ENCODE measurements at regions not wholly inside any gene's neighbourhood (a gene's known extent, or its start where the extent isn't known, plus 50 kb on each side); places are given as distances from the start of the nearest gene placed in this dataset.
"Not testable (repeated sequence)": the region's sequence is repeated elsewhere in the genome, so short reads cannot be mapped to it uniquely, and the experiment has no call there.

DNA sequence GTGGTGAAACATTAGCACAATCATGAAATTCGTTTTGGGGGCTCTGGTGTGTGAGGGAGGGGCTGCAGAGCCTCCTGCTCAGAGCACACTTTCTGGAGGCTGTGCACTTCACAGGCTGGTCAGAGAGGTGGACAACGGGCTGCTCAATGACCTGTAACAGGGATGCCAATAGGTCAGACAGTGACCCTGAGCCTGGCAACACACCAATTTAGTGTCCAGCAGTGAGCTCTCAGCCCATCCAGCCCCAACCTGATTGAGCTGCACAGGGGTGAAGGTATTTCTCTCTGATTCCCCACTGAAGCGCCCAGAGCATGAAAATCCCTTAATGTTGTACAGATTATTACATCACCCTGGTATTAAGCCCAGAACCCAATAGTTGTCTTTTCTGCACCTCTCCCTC, 191.3 kb upstream of the ZNF32 start:
- DNase-seq: no peak

DNA sequence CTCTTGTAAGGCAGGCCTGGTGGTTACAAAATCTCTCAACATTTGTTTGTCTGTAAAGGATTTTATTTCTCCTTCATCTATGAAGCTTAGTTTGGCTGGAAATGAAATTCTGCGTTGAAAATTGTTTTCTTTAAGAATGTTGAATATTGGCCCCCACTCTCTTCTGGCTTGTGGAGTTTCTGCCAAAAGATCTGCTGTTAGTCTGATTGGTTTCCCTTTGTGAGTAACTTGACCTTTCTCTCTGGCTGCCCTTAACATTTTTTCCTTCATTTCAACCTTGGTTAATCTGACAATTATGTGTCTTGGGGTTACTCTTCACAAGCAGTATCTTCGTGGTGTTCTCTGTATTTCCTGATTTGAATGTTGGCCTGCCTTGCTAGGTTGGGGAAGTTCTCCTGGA, 186.1 kb upstream of the ZNF32 start:
- not testable (repeated sequence) for DNase-seq

DNA sequence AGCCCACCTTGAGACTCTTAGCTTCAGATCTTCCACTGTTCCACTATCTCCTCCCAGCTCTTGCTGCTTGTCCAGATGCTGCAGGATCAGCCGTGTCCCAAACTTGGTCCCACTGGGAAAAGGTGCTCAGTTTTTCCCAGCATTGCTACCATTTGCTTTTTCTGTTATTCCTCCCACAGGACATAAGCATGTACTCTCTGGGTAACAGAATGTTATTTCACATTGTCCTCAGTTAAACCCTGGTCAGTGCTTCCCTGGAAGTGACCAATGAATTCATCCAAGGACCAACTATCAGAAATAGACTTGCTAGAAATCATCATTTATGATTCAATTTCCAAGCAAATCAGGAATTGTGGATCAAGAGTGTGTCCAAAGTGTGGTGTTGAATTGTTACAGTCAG, 179.2 kb upstream of the ZNF32 start:
- DNase-seq: no peak

DNA sequence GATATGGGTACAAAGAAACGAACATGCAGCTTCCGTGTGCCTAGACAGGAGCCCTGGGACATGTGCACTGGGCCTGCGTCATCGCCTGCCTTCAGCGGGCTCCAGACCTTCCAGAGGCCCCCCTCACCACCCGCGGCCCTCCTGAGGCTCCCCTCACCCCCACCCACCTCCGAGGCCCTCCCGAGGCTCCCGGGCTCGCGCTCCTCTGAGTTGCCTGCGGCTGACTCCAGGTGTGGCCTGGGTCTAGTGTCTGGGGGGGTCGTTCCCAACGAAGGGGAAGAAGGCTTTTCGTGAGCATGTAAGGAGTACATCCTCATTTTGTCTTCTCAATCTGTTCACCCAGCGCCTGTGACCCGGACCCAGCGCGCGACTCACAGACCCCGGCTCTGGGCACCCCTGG, 177.3 kb upstream of the ZNF32 start:
- no peak for DNase-seq

DNA sequence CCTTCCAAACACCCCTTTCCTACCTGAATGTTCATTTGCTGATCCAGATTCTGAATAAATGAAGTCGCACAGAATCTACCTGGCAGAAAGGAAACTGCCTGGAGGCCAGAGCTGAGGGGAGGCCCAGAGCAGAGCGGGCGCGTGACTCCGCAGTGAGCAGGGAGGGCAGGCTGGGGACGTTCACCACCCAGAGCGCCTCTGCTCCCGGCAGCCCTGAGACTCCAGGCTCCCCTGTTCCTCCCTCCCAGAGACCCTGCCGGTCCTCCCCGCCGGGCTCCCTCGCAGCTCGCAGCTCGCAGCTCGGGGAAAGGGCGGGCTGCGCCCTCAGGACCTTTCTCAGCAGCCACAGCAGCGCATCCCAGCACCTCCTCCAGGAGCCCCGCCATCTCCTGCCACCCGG, 176.7 kb upstream of the ZNF32 start:
- no peak for DNase-seq

DNA sequence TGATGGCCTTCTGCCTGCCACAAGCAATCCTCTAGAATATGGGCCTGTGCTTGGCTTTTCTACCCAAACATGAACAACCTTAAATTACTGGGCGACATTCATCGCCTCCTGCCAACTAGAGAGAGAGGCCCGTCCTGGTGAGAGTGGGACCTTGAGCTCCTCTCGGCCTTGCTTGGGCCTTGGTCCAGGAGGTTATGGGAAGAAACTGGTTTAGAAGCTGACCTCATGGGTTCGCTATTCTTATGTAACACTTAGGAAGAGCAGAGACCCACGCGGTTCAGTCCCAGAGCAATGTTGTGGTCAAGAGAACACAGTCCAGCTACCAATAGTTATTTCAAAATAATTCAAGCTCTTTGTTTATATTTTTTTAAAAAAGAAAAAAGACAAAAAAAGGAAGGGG, 176.3 kb upstream of the ZNF32 start:
- DNase-seq: no peak

DNA sequence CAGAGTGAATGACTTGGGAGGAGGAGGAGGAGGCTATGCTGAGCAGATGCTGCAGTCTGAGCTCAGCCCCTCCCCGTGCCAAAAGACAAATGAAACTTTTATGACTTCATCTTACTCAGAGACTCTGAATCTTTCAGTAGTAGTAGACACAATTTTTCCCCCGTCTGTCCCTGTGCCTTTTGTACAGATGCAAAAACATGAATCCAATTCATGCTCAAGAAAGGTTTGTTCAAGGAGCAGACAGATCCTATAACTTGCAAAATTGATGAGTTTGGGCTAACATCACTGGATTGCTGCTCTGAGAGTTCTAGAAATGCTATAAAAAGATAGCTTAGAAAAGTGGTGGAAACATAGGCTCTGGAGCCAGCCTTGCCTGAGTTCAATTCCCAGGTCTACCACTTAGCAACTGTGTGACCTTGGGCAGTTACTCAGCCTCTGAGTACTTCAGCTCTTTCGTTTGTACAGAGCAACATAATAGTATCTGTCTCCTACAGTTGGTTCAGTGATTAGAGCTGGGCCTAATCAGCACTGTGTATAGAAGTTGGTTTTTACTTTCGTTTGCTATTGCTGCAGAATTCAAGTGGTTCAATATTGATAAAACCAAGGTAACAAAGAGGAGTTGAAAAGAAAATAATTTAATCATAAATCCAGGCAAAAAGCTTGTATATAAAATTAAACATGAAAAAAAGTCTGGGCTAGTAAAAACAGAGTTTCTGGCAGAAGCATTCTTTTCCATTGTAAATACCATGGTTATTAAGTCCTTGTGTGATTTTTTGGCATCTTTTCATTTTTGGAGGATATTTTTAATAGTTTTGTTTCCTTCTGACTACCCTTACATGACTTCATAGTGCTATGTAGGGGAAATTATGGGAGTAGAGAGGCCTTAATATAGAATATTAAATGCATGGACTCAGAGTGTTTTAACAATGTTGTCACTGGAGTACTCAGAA, 174.2 kb upstream of the ZNF32 start:
- DNase-seq: no peak

DNA sequence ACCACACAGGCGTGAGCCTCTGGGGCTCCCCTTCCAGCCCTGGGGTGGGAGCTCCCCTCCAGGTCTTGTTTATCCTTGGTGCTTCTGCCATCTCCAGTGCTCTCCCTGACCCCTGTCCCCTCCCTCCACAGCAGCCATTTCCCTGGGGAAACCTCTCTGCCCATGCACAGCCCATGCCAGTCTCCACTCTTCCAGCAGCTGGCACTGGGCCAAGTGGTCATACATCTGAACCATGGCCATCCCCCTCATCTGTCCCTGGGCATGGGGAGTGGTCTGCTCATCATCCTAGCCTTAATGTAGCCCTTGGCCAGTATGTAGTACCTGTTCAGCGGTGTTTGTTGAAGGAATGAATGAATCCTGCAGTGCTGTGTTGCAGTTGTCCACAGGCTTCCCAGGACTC, 172.4 kb upstream of the ZNF32 start:
- no peak for DNase-seq

DNA sequence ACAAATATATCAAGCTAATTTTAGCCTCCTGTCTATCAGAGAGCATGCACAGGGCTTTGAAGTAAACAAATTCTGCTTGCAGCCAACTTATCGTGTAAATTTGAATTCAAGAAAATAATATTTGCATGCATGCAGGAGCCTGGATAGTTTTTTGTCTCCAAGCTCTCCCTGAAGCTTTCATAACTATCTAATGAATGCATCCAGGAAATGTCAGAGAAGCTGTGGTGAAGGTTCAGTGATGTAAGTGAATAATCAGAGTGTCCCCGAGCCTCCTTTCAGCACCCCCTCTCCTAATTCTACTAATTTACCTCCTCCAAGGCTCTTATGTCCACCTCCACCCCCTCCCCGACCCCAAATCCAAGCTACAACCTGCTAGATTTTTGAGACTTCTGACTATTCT, 172.0 kb upstream of the ZNF32 start:
- DNase-seq: no peak

DNA sequence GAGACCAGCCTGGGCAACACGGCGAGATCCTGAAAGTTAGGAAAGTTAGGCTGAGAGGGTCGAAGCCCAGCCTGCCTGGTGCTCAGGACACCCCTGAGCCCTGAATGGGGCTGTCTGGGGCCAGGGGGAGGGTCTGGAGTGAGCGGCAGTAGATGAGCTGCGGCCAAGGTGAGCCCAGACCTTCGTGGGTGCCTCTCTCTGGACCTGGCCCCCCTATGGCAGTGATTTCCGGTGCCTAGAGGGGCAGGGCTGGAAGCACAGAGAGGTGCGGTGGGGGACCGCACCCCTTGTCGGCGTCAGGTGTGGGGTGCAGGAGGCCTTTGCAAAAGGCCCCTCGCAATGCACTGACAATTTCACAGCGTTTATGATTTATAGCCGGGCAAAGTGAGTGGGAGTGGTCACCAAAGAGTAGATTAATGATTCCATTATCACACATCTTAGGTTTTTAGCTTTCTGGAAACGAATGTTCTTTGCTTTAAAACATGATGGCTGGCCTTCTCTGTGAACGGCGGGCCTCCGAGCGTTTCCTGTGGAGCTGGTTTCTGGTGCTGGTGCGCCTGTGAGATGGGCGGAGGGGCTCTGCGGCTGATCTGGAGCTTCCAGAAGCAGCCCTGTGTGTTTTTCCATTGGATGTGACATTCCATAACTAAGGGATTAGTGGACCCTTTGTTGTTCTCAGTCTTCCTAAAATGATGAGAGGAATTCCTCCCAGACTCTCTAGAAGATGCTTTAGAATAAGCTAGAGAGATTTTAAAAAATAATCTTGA, 171.0 kb upstream of the ZNF32 start:
- DNase-seq: no peak

DNA sequence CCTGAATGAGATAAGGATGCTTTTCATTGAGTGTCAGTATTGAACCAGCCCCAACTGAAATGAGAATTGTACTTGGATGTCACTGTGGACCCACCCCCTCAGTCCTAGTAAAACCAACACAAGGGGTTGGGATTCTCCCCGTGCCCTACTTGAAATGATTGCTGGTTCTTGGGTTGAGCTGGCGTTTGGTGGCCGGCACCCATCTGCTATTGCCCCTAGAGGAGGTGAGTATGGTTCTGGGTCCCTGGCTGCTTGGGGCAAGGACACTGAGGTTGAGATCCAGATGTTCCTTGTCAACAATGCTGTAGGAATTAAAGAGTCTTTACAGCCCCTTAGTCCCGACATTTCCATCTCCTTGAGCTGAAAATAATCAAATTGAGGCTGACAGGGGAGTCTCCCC, 170.0 kb upstream of the ZNF32 start:
- no peak for DNase-seq

DNA sequence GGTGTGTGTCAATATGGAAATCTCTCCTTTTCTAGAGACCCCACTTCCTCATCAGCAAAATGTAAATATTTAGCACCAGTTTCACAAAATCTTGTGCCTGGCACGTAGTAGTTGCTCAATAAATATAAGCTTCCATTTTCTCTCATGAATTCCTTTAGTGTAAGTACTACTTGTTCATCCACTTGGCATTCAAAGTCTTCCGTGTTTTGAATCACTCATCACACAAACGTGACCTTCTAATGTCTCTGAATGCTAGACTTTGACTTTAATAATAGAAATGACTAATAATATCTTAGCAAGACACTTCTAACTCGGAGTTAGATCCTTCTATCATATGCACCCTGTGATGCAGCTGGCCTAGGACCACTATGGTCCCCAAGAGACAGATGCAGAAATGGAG, 168.7 kb upstream of the ZNF32 start:
- no peak for DNase-seq

DNA sequence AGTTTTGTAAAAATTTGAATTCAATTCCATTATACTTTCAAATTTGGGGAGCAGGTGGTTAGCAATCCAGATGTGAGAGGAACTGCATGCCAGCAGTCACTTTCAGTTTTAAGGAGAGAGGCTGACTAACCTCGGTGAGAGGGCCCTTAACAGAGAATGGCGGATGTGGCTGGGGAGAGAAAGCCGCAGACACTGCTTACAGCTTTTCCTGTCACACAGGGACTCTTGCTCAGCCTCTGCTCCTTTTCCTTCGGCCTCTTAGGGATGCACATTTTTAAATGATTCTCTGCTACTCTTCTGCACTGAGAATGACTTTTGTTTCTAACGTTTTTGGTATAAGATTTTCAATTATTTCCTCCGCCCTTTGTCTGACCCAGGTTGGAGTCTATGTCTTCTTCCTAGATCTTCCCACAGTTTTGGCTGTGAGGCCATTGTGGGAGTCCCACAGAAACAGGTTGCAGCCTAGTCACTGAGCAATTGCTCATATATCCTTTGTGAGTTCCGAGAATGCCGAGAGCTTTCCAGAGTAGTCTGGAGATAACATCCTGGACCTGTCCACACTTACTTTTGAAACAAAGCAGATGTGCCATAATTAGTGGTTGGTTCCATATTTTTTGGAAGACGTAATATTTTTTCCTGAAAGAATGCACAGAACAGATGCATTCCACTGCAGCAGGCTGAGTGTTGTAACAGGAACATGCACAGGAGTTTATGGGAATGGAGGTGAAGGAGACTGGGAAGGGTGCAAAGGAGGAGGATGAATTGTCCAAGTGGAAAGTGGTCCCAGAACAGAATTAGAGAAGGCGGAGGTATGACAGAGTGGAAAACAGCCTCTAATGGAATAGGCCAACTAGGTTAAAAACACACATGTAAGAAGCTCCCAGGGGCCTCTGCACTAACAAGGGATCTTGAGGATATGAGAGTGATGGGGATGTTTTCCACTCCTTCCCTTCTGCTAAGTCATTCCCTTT, 168.0 kb upstream of the ZNF32 start:
- DNase-seq: peak; percentile 80

DNA sequence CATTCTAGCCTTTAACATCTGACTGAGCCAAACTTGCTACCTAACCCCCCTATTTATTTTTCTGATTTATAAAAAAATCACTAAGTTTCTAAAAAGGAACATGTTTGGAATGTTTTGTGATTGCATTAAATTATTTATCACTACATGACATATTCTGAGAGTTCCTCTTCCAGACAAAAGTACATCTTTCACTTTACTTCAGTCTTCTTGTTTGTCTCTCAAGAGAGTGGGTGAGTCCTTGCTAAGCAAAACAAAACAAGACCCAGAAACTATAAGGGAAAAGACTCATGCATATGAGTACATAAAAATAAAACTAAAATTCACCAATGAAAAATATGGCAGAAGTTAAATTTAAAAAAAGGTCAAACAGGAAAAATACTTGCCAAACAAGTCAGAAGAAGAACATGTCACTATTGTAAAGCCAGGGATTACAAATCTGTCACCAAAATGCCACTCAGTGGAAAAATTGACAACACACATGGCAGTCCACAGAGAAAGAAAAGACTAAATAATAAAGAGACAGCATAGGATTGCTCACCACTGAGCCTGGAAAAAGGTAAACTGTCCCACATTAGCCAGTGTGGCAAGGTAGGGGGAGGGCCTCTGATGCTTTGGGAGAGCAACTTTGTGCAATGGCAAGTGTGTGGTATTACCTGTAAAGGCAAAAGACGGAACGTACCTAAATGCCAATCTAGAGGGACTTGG, 166.7 kb upstream of the ZNF32 start:
- DNase-seq: no peak

DNA sequence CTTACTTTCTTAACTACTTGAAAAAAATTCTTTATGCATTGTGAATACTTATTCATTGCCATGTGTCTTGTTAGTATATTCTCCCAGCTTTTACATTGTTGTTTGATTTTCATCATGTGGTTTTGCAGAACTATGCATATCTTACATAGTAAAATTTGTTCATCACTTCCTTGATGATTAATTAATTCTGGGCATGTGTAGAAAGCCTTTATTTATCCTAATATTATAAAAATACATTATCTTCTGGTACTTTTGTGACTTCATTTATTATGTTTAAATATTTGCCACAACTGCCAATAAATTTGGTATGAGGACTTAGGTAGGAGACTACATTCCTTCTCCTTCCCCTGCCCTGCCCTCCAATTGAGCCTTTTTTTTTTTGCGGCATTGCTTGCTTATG, 166.0 kb upstream of the ZNF32 start:
- DNase-seq: no peak

DNA sequence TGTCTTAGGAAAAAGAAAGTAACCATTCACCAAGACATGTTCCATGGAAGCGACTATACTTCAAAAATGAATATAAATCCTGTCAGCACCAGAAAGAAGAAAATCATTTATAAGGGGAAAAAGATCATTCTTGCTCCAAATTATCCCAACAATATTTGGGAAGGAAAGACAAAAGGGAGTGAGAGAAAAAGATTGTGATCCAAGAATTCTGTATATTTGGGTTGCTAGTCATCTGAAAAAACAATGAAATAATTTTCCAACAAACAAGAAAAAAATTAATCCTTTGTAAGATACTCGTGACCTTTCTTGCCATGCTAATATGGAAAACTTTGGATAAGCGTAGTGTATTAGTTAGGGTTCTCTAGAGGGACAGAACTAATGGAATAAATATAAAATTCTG, 163.2 kb upstream of the ZNF32 start:
- no peak for DNase-seq

DNA sequence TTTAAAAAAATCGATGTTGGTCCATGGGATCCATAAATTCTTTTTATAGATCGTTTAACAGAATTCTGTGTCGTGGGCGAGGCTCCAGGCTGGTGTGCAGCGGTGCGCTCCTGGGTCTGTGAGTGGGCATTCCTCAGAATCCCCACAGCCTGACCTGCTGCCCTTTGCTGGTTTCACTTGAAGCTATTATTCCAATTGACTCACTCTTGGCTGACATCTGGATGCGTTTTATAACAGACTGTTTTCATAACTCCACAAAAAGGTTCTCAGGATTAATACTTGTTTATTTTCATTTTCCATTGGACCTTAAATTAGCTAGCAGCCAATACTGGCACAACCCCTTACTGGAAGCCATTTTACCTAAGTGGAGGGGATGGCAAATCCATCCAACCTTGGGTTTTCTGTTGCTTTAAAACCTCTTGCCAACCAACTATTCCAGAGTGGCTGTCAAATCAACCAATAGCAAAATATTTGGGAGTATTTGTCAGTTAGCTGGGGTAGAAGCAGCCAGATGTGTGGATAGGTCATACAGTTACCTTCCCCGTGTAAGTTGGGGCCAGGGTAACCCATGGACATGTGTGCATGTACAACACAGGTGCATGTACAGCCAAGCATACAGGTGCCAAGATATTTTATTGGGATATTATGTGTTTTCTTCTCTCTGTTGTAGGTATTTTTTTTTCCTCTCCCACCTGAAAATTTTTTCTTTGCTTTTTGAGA, 160.7 kb upstream of the ZNF32 start:
- DNase-seq: no peak

DNA sequence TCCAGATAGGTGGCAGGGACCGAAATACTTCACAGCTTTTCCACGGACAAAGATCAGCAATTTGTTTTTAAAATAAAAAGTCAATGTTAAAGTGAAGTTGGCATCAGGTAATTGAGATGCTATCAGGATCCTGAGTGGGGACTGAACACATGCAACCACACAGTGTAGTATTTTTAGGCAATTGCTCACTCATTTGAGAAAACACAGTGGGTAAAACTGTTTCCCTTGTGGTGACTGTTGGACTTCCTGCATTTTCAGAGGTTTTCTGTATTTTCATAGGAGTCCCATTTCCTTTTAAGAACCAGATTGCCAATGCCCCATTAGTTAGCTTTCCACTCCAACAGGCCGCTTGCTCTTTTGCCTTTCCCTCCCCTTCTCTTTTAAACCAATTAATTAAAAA, 159.5 kb upstream of the ZNF32 start:
- no peak for DNase-seq

DNA sequence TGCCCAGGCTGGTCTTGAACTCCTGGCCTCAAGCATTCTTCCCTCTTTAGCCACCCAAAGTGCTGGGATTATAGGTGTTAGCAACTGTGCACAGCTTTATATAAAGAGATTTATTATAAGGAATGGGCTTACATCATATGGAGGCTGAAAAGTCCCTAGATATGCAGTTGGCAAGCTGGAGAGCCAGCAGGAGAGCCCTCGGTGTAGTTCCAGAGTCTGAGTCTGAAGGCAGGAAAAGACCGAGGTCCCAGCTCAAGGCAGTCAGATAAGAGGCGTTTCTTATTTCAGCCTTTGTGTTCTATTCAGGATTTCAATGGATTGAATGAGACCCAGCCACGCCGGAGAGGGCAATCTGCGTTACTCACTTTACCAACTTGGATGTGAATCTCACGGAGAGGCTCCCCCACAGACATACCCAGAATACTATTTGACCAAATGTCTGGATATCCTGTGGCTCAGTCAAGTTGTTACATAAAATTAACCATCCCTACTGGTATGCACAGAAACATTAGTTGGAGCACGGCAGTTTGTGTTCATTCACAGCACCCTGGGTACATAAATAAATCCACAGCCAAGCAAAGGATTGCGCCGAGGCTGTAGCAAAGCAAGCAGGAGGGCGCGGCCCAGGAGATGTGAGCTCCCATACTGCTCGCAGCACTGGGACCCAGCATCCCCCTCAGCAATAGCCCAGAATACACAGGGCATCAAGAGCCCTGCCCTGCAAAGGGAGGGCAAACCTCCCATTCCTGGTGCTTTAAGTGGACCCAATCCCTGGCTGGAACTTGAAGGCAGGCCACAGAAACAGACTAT, 158.4 kb upstream of the ZNF32 start:
- DNase-seq: no peak

DNA sequence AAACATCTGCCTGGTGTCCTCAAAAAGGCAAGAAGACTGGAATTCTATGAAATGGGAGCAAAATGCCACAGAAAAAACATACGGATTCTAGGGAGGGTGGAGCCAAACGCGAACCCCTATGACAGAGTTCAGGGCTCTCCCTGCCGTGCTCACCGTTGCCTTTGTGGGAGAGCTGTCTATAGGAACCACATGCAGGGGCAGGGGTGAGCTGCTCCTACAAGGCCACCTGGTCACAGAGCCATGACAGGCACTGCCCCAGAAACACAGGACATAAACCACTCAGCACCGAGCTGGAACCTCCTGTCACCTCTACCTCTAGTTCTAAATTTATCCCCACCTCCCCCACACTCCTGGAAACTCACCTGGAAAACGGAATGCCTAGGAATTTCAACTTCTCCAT, 155.1 kb upstream of the ZNF32 start:
- DNase-seq: no peak
